ENCODE measurements at regions not wholly inside any gene's neighbourhood (a gene's known extent, or its start where the extent isn't known, plus 50 kb on each side); places are given as distances from the start of the nearest gene placed in this dataset.

DNA sequence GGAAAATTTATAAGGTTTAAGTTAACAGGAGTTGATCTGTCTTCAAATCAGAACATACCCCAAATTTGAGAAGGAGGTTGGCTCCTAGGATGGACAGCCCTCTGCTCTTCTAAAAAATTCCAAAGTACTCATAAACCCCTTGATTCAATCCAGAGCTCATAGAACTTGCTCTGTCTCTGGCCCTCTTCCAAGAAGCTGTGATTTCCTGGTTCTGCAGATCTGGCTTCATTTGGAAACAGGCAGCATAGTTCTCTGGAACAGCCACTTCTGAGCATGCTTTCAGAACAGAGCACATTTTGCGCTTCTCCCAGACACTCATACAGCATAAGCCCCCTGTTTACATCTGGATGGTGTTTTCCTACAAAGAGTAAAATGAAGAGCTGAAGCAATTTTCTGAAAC, 96.7 kb downstream of the KBTBD8 start:
- no peak for TF ChIP-seq TAF1 (IDR thresholded peaks at IDR 0.05; ENCODE audit: borderline replicate concordance, low read depth, low read length)
- no peak for TF ChIP-seq POLR2AphosphoS5 (IDR thresholded peaks at IDR 0.05; ENCODE audit: low read depth, low read length)
- no peak for TF ChIP-seq POLR2A (IDR thresholded peaks at IDR 0.05; ENCODE audit: low read depth, low read length)
- DNase-seq (ENCODE audit: insufficient read length) (no peak), FAIRE-seq (no peak)

GRCh38 chr3:67104388-67104787, 106.3 kb downstream of the KBTBD8 start:
- TF ChIP-seq TAF1 (IDR thresholded peaks at IDR 0.05; ENCODE audit: borderline replicate concordance, low read depth, low read length): no peak
- no peak for TF ChIP-seq POLR2A (IDR thresholded peaks at IDR 0.05; ENCODE audit: low read depth, low read length)
- TF ChIP-seq POLR2AphosphoS5 (IDR thresholded peaks at IDR 0.05; ENCODE audit: low read depth, low read length): no peak
- FAIRE-seq (no peak), DNase-seq (ENCODE audit: insufficient read length) (no peak)

GRCh38 chr3:67106874-67107273, 108.8 kb downstream of the KBTBD8 start:
- DNase-seq (ENCODE audit: insufficient read length): no peak
- FAIRE-seq: no peak
- TF ChIP-seq TAF1 (IDR thresholded peaks at IDR 0.05; ENCODE audit: borderline replicate concordance, low read depth, low read length) (no peak), POLR2AphosphoS5 (IDR thresholded peaks at IDR 0.05; ENCODE audit: low read depth, low read length) (no peak), POLR2A (IDR thresholded peaks at IDR 0.05; ENCODE audit: low read depth, low read length) (no peak)

DNA sequence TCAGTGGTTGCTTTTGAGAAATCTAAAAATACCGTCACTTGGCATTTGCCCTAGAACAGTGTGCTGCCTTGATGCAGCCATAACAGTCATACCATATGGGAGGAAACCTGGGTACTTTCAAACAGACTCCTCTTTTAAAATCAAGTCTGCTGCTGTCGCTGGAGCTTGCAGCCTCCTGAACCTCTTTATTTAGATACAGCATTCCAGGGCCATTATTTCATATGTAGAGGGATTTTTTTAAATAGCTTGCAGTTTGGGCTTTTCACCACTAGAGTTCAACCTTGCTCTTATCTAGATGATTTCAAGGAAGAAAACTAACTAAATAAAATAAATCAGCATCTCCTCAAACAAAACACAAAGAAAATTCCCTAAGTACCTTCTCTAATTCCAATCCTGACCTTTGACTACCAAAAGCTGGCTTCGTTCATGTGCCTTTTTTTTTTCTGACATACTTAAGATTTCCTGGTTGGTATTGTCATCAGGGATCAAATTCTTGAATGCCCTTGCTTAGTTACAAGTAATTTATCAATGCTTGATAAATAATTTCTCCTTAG, 111.6 kb downstream of the KBTBD8 start:
- FAIRE-seq (no peak), DNase-seq (ENCODE audit: insufficient read length) (no peak)
- TF ChIP-seq POLR2A (IDR thresholded peaks at IDR 0.05; ENCODE audit: low read depth, low read length) (no peak), POLR2AphosphoS5 (IDR thresholded peaks at IDR 0.05; ENCODE audit: low read depth, low read length) (no peak), TAF1 (IDR thresholded peaks at IDR 0.05; ENCODE audit: borderline replicate concordance, low read depth, low read length) (no peak)

DNA sequence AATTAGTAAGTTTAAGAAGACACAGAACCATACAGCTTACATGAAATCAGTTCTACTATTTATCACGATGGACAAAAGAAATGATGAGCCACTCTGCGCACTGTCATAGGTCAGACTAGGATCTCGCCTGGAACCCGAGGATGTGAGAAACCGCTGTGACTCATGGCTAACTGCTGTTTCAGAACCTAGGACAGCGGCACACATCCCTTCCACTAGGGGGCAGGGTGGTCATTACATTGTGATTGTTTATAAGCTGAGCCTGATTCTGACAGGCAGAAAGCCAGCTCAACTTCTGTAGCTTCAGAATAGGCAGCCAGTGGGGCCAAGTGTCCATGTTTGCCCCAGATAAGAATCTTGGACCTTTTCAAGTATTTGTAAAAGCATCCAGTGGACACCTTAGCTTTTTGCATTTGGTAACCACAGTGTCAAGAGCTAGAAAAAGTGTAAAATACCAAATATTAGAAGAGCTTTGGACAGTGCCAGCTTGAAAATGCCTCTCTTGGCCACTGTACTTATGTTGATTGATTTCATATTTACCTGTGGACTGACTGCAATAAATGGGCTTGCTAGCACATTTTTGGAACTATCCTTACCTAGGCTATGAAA, 115.8 kb downstream of the KBTBD8 start:
- DNase-seq (ENCODE audit: insufficient read length) (peak; percentile 19), FAIRE-seq (peak; percentile 95)
- TF ChIP-seq POLR2AphosphoS5 (IDR thresholded peaks at IDR 0.05; ENCODE audit: low read depth, low read length) (no peak), POLR2A (IDR thresholded peaks at IDR 0.05; ENCODE audit: low read depth, low read length) (no peak)

- no peak for FAIRE-seq
- TF ChIP-seq POLR2AphosphoS5 (IDR thresholded peaks at IDR 0.05; ENCODE audit: low read depth, low read length) (no peak), TAF1 (IDR thresholded peaks at IDR 0.05; ENCODE audit: borderline replicate concordance, low read depth, low read length) (no peak), POLR2A (IDR thresholded peaks at IDR 0.05; ENCODE audit: low read depth, low read length) (no peak)
- DNase-seq (ENCODE audit: insufficient read length): no peak
These were observed 120.0 kb downstream of the KBTBD8 start for GRCh38 chr3:67118122-67118521.

DNA sequence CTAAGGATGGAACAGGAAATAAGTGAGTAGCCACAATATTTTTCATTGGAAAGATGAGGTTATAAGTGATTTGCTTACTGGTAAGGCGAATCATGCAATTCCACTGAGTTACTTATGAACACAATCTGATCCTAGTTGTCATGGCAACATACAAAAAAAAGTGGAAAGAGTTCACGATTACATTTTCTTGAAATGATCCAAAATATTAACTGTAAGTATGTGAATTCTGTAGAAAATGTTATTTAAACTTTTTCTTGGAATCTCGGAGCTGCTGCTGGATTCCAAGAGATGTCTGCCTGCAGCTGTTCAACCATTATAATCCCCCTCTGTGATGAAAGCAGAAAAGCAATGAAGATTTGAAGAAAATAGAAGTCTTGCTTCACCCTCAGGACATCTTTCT, 120.5 kb downstream of the KBTBD8 start:
- FAIRE-seq: no peak
- no peak for TF ChIP-seq POLR2A (IDR thresholded peaks at IDR 0.05; ENCODE audit: low read depth, low read length)
- no peak for TF ChIP-seq TAF1 (IDR thresholded peaks at IDR 0.05; ENCODE audit: borderline replicate concordance, low read depth, low read length)
- TF ChIP-seq POLR2AphosphoS5 (IDR thresholded peaks at IDR 0.05; ENCODE audit: low read depth, low read length): no peak
- no peak for DNase-seq (ENCODE audit: insufficient read length)

DNA sequence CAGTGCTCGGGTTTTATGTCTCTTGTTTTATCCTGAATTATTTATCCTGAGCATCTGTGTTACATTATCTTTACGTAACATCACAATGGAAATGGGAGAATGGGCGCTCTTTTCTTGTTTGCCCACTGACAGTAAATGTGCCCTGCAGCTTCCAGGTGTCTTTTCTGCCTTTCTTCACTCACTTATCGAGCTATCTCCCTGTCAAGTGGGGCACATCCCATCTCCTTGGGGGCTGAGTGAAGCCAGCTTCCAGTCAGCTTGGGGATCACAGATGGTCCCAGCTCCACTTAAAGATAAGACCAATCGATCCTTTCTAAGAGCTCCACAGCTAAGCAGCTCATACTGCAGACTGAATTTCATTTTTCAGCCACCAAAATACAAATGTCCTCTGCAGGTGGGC, 125.8 kb downstream of the KBTBD8 start:
- DNase-seq (ENCODE audit: insufficient read length): no peak
- no peak for FAIRE-seq
- no peak for TF ChIP-seq TAF1 (IDR thresholded peaks at IDR 0.05; ENCODE audit: borderline replicate concordance, low read depth, low read length)
- no peak for TF ChIP-seq POLR2A (IDR thresholded peaks at IDR 0.05; ENCODE audit: low read depth, low read length)
- TF ChIP-seq POLR2AphosphoS5 (IDR thresholded peaks at IDR 0.05; ENCODE audit: low read depth, low read length): no peak

GRCh38 chr3:67127254-67127653, 129.1 kb downstream of the KBTBD8 start:
- TF ChIP-seq TAF1 (IDR thresholded peaks at IDR 0.05; ENCODE audit: borderline replicate concordance, low read depth, low read length) (no peak), POLR2AphosphoS5 (IDR thresholded peaks at IDR 0.05; ENCODE audit: low read depth, low read length) (no peak), POLR2A (IDR thresholded peaks at IDR 0.05; ENCODE audit: low read depth, low read length) (no peak)
- no peak for DNase-seq (ENCODE audit: insufficient read length)
- FAIRE-seq: no peak

GRCh38 chr3:67142432-67142831, 144.3 kb downstream of the KBTBD8 start:
- no peak for TF ChIP-seq POLR2A (IDR thresholded peaks at IDR 0.05; ENCODE audit: low read depth, low read length)
- TF ChIP-seq TAF1 (IDR thresholded peaks at IDR 0.05; ENCODE audit: borderline replicate concordance, low read depth, low read length): no peak
- TF ChIP-seq POLR2AphosphoS5 (IDR thresholded peaks at IDR 0.05; ENCODE audit: low read depth, low read length): no peak
- DNase-seq (ENCODE audit: insufficient read length): no peak
- no peak for FAIRE-seq

- FAIRE-seq (no peak), DNase-seq (ENCODE audit: insufficient read length) (no peak)
- no peak for TF ChIP-seq POLR2A (IDR thresholded peaks at IDR 0.05; ENCODE audit: low read depth, low read length)
- TF ChIP-seq POLR2AphosphoS5 (IDR thresholded peaks at IDR 0.05; ENCODE audit: low read depth, low read length): no peak
- no peak for TF ChIP-seq TAF1 (IDR thresholded peaks at IDR 0.05; ENCODE audit: borderline replicate concordance, low read depth, low read length)
These were observed 147.6 kb downstream of the KBTBD8 start for GRCh38 chr3:67145738-67146137.

DNA sequence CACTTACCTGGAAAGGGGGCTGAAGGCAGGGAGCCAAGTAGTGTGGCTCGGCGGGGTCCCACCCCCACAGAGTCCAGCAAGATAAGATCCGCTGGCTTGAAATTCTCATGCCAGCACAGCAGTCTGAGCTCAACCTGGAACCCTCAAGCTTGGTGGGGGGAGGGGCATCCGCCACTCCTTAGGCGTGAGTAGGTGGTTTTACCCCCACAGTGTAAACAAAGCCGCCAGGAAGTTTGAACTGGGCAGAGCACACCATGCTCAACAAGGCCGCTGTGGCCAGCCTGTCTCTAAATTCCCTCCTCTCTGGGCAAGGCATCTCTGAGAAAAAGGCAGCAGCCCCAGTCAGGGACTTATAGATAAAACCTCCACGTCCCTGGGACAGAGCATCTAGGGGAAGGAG, 156.3 kb downstream of the KBTBD8 start:
- no peak for FAIRE-seq
- no peak for DNase-seq (ENCODE audit: insufficient read length)
- no peak for TF ChIP-seq POLR2AphosphoS5 (IDR thresholded peaks at IDR 0.05; ENCODE audit: low read depth, low read length)
- no peak for TF ChIP-seq POLR2A (IDR thresholded peaks at IDR 0.05; ENCODE audit: low read depth, low read length)
- TF ChIP-seq TAF1 (IDR thresholded peaks at IDR 0.05; ENCODE audit: borderline replicate concordance, low read depth, low read length): no peak
